Stimulated activated CD8-positive, alpha-beta memory T cell treated with anti-CD3 and anti-CD28 coated beads, Interleukin-12 subunit alpha, Interleukin-12 subunit beta, amount 100 ng/mL, for 4 hours (primary cell): ENCODE measurements at regions not wholly inside any gene's neighbourhood (a gene's known extent, or its start where the extent isn't known, plus 50 kb on each side); places are given as distances from the start of the nearest gene placed in this dataset.

Experiments
- DNase-seq: peaks from one replicate; pipeline ENCODE4 v3.0.0-alpha.2; 2020; ENCODE audit warnings: low read depth

DNA sequence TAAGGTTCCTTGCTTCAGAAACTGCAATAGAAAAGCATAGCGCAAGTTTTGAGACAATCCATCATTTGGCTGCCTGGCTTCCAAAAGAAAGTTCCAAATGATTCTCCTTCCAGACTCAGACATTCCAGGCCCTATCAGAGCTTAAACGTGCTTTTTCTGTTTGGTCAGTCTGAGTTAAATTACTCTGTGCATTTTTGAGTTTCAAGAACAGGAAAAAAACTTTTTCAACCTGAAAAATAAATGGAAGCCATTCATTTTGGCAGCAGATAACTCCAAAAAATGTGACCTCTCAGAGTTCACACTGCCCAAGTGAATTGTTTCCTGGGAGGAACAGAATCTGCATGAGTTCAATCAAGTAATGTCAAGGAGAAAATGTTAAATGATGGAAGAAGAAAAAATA is 354.2 kb downstream of the CXCL12 start:
- DNase-seq = no peak

DNA sequence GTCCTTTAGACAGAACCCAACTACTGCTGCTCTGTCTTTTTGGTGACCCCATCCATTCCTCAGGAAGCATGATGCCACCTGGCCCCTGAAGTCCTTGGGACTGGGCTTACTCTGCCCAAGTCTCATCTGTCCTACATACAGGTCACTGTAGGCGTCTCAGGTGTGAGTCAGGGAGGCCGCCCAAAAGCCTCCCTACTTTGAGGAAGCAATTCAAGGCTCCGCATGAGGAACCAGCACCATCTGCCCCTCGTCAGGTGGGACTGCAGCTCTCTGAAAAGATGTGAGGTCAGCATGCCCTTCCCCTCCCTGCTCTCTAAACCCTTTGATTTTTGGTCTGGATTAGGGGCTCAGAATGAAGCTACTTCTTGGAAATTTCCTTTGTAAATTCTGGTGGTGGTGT is 354.8 kb downstream of the CXCL12 start:
- DNase-seq = no peak

DNA sequence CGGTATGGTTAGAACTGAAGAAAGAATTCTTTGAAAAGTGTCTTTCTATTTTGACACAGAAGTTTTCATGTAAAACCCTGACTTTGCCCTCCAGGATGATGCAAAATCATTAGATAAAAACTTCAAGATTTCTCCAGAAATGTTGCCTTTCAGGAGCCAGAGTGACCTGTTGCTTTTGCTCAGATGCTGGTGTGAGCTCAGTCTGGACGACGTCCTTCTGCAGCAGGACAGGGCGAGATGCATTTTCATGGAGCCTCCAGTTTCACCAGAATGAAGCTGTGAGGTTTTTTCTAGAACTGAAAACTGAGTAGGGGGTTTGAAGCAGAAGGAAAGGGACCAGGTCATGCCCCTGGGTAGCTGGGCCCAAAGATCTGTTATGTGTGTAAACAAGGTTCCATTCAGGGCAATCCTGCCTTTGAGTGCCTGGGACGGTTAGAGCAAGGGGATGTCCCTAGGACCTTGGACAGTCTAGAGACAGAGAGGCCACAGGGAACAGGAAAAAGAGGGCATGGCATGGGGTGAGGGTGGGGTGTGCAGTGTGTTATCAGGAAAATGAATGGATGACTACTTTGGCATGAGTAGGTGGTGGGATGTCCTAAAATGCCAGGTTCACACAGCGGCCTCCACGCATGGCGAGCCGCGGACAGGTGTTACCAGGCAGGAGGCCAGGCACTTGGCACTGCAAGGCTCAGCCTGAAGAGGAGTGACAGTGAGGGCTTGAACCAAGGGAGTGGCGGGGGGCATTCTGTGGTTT is 356.3 kb downstream of the CXCL12 start:
- no peak for DNase-seq

DNA sequence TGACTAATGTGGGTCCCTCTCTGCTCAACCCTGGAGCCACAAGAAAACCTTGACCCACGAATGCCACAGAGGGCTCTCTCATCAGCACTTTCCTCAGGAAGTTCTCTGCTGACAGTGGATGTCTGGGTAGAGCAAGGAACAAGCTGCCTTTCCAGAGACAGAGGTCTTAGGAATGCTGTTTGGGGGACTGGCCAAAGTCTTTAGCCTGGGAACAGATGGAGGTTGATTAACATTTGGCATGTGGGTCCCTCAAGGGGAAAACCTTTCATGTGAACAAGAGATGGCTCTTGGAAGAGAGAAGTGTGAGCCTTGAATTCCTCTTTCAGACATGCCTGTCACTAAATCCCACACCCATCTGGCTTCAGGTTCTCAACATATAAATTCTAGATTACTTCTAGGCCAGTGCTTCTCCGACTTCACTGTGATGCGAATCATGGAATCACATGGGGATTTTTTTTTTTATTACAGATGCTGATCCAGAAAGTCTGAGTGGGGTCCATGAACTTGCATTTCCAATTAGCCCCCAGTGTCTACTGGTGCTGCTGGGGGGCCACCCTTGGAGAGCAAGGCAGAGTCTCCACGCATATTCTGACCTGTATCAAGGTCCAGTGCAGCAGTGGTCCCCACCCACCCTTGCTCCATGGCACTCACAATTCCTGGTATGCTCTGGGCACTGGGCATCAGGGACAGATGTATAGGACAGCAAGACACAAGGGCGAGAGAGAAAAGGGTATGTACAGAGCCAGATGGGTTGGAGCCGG is 360.4 kb downstream of the CXCL12 start:
- DNase-seq = no peak

DNA sequence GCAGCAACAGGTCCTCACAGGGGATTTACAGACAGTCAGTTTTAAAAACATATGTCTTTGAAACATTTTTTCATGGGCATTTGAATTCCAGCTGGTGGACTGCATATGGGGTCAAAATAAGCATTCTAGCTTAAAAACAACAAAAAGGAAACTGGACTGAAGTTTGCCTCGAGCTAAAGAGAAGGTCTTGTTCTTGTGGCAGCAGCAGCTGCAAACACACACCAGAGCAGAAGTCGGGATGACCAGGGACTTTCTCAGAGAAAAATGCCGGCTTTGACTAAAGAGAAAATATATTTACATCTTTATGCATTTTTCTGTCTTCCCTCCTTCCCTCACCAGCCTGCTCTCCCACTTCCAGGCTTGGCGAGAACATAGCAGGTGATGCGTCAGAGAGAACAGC is 361.4 kb downstream of the CXCL12 start:
- no peak for DNase-seq

DNA sequence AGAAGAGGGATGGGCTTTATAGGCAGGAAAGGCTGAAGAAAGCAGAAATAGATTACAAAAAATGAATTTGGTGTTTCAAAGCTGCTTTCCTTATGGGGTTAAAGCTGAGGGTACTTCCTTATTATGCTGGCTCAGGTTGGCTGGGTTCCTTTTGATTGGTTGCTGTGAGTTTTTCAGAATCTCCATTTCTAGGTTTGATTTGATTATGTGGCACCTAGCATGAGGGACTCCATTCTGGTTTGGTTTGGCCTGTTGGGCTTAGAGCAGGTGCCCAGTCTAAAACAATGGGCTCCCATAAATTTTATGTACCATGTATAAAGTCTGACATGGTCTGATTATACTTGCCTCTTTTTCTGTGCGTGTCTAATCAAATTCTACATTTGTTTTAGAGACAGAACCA is 362.7 kb downstream of the CXCL12 start:
- DNase-seq = no peak

DNA sequence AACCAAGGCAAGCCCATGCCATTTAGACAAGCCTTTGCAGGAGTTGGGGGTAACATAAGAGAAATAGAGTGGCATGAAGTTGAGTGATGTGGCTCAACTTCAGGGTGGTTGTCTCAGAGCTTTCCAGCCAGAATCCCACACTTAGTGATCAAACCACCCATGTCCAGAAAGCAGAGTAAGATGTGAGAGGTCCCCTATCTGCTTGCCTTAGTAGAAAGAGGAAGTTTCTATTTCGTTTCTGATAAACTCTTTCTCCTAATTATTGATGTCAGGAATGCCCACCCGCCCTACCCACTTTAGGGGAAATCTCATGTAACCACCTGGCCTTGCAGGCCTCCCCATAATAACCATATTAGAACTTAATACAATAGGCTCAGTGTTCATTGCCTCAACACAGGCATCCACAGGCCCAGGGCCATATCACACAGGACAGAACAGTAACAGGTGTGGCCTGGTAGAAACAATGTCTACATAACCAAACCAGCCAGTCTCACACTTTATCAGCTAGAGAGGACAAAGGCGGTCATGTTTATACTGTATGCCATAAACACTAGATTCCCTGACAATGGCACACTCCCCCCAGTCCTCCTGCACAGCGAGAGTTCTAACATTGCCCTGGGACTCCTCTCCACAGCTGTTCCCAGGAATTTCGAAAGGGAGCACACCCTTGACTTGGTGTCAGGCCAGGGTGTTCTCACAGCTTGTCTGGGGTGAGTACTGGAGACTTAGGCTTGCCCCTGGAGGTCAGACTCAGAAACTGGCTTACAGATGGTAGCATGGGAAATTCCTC is 364.4 kb downstream of the CXCL12 start:
- DNase-seq = no peak

DNA sequence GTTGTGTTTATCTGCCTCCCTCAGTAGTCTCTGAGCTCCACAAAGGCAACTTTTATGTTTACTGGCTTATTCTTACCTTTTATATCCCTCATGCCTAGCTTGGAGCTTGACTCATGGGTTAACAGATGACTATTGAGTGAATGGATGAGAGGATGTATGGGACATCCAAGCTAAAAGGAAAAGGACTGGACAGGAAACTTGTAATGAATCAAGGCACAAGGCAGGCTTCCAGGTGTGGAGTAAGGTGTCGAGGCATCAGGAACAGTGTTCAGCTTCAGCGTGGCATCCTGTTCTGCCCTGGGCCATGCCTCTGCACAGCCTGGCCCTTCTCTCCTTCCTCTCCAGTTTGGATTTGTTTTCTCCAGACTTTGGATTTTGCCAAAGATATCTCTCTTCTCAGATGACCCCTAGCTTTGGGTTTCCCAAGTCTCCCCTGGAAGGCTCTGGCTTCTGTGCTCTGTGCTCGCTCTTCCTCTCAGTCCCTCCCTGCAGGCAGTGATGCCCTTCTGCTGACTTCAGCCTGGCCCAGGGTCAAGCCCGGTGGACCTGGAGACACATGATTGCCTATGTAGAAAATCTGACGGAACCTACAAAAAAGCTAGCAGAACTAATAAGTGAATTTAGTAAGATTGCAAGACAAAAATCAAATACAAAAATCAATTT is 367.3 kb downstream of the CXCL12 start:
- no peak for DNase-seq

DNA sequence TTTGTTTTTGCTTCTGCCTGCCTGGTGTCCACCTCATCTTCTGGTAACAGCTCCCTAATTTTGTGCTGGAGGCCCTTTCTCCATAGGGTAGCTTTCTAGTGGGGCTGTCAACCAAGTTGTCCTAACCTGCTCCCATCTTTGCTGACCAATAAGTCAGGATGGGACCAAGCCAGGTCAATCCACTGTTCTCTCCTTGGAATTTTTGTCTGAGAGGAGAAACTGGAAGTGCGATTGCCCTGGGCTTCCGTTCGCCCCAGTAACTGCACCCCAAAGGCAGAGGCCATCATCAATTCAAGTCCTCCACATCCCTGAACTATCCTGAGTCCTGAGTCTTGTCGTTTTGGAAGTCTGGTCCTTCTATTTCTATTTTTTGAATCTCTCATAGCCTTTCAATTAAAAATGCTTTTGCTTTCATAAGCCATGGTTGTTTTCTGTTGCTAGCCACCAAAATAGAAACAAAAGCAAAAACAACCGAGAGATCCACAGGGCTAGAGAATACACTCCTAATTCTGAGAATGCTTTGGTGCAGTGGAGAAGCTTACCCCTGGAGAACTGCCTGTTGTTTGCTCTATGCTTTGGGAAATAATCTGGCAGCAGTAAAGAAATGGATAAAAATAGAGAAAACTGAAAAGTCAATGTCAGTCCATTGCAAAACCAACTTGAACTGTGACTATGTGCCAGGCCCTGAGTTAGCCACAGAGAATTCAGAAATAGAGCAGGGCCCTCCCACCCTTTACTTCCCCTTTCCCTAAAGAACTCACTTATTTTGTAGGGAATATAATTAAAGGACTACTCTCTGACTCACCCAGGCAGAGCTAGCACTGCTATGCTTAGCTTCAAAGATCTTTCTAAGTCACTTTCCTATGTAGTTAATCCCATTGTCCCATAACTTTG is 368.1 kb downstream of the CXCL12 start:
- no peak for DNase-seq

DNA sequence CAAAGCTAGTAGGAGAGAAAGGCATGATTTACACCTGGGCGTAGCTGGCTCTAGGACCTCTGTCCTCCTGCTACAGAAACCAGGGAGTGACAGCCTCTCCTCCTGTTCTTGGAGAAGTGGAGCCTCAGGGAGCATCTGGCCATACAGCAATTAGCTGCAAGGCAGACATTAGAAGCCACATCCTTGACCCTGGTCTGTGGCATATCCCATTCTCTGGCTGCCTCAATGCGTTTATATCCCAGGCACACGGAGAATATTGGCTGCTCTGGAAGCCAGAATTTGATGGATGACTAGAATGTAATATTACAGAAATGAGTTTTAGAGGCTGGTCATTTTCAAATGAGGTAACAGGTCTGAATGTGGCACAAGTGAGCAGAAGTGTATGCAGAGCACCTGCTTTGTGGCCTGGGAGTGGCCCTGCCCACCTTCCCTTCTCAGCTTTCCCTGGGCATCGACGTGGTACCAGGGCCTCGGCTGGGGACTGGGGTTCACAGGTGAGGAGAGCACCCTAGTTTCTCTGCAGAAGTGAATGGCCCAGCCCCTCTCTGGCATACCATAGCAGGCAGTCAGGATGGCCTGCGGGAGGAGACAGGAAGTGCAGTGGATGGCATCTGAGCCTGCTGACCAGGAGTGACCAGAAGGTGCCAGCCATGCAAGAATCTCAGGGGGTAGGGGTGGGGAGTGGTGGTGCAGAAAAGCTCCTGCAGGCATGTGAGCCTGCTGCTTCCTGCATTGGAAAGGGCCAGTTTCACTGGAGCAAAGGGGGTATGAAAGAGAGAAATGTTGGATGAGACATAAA is 367.2 kb upstream of the ZNF32 start:
- no peak for DNase-seq

DNA sequence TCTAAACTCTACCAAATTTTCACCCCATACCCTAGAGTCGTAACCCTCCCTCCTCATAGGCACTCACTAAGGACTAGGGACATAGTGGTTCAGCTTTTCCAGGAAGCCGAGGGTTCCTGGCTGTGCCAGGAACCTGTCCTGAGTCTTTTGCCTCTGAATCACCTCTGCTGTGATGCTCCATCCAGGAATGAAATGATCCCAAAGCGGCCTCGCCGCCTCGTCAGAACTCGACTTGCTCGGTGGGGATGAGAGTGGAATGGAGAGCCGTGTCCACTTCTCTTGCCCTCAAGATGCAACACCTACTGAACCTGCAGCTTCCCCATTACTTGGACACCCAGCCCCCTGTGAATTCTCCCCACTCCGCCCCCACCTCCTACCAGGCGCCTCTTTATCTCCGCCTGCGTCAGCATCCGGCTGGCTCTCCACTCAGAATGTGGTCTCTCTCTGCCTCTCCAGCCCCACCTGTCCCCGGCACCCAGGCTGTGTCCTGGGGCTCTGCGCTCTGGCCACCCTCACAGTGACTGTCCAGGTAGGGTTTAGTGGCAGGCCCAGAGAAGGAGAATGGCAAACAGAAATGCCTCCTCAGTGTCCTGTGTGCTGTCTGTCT is 366.1 kb upstream of the ZNF32 start:
- no peak for DNase-seq

DNA sequence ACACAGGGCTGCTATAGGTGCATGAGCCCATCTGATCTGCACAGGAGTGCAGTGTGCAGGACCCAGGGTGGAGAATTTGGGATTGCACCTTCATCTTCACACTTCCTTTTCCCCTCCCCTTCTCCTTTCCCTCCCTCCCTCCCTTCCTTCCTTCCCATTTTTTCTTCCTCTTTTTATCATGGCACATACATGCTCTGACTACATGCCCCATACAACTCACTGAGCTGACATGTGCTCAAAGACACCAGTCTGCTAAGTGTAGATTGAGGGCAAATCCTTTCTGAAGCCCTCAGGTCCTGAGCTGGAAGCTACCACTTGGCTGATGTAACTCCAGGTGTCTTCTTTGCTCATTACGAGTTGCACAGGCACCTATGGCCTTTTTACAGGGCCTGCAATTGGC is 365.3 kb upstream of the ZNF32 start:
- DNase-seq = no peak

DNA sequence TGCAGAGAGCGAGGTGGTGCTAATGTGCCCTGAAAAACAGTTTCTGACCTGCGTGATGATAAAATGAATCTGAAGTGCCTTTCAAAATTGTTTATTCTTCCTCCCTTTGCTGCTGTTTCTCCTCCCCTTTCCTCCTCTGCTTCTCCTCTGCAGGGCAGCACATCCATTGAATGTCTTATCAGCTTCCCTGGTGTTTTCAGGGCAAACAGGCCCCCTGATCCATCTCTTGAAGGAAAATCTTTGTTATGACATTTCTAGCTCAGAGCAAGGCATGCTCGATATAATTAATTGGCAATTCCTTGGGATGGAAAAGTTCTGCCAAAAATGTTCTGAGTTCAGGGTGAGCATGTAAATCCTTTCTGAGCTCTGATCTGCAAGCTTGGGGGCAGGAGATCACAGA is 364.2 kb upstream of the ZNF32 start:
- no peak for DNase-seq

DNA sequence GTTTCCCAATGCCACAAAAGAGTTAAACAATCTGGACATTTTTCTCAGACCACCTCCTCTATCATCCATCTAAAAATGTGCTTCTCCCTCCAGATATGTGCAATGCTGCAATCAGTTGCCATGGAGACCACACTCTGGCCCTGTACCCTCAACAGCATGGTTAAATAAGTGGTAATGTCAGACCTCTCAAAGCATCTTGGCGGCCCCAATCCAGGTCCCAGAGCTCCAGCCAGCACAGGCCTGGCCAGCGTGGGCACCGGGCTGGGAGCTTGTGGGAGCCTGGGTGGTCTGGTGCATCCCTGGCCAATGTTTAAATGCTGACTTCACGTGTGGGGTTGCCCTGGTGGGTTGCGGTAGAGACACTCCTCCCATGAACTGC is 362.9 kb upstream of the ZNF32 start:
- no peak for DNase-seq

DNA sequence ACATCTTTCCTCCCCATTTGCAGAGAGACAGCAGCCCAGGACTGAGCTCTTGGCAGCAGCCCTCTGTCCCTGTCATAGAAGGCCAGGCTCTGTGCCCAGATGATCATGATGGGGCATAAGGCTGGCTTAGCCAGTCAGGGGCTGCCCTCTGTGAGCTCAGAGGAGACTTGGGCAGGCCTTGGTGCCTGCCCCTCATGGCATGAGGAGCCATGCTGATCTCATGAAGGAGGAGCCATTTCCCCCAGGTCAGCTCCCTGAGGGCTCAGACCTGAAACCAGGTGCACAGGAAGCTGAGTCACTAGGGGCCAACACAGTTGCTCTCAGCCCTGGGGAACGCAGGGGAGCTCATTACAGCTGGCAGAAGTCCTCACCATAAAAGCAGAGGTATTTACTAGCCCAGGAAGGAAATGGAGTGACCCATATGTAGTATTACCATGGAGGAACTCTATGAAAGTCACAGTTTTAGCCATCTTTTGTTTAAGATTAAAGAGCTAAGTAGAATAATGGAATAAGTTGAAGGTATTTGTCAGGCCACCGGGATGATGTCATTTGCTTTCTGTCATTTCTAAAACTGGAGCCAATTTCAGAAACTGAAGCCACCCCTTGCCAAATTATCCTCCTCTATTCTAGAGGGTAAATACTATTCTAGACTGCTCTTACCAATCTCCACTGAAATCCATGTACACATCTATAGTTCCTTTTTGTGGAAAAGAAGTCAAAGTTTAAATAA is 362.4 kb upstream of the ZNF32 start:
- DNase-seq = no peak

DNA sequence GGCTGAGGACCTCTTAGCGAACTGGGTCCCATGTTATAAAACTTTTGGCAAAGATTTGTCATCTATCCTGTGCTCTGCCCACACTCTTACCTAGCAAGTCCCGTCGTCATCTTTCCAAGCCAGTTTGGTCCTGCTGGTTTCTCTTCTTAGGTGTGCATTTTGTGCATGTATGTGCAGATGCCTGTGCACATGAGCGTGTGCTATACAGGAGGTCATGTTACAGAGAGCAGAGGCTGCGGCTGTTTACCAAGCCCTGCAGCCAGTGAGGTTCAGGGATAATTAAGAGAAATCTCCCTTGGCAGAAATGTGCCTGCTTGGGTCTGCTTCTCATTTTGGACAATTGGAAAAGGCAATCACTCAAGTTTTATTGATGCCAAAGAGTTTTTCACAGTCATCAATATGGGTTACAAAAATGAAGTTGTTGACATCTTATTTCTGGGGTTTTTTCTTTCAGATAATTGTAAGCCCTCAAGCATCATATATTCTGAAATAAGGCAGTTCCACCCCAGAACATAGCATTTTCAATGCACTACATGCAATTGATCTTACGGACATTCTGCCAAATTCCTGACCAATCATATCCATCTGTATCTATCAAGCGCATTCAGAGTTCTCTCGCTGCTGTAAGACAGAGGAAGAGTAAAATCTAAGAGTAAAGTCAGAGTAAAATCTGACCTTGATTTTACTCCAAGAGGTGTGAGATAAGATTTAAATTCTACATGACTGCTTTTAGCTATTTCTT is 361.4 kb upstream of the ZNF32 start:
- DNase-seq = no peak

DNA sequence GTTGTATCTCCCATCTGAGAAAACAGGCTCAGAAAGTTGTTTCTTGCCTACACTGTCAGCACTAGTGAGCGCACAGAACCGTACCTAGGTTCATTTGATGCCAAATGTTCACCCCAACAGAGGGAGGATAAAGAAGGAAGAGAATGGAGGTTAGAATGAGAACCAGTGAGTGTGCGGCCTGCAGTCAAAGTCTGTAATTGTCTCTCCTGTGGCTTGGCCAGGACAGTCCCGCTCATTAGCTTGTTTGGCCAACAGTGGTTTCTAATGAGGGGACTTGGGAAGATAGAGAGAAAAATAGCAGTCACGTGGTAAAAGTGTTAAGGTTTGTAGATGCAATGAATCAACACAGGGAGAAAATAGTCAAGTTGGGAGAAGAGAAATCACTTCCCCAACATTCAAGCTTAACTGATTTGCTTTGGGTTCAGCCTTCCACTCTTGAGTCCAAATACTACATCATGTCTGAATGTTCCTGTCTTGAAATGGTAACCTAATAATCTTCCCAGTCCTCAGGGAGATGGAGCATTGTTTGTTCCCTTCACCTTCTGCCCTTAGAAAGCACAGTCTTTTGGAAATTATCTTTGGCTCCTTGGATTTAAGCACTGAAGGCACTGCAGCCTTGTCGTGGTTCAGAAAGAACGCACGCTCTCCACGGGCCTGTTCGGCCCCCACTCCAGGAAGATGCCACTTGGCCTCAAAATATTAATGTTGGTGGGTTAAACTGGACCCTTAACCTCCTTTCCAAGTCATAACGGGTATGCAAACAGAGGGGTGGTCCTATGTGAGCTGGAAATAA is 360.4 kb upstream of the ZNF32 start:
- DNase-seq = no peak
